Left lobe of liver (tissue), 2 donors: ENCODE measurements at regions not wholly inside any gene's neighbourhood (a gene's known extent, or its start where the extent isn't known, plus 50 kb on each side); places are given as distances from the start of the nearest gene placed in this dataset.
"Not testable (repeated sequence)": the region's sequence is repeated elsewhere in the genome, so short reads cannot be mapped to it uniquely, and the experiment has no call there.

ENCODE experiments used
- ATAC-seq: fragments of 200-7000 bp; cut with Tn5 transposase; one replicate; pipeline ENCODE4 v1.9.1; 2020; ENCODE audit warnings: mild to moderate bottlenecking, moderate library complexity
- DNase-seq: peaks from one replicate; pipeline ENCODE4 v3.0.0-alpha.2; 2020; ENCODE audit warnings: low spot score
- donor health status: DM: no; HTN: no; CAD: no; lungs with moderate emphysema.
- donor health status: DM: no; HTN: yes; CAD: no.

DNA sequence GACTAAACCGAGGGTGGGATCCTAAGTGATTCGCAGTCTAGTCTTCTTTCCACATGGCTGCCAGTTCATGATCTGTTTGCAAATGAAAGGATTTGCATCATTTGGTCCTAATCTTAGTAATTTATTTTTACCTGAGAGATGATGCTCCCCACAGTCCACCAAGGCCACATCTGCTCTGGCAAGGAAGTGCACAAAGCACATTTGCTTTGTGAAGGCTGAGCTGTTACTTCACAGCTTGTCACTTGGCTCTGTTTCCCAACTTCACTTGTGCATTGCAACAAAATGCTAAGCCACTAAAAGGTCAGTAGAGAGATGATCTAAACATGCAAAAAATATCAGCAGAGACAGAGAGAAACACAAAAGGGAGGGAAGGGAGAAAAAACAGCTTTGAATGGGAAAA is 128.5 kb upstream of the VLDLR start:
- ATAC-seq (no peak), DNase-seq (no peak)

DNA sequence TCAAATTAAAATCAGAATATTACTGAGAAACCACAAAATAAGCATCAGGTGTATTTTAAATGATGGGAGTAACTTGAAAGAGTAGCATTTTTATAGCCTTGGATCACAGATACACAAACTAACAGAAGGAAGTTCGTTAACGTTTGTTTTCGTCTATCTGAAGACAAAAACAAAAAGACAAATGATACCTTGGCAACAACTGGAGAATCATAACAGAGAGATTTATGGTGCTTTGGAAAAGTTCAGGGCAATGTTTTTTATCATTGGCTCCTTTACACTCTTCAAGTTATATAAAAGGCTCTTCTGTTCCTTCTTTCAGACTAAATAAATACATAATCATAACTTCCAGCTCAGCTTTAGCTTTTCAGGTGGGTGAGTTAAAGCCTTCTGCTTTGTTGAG is 128.1 kb upstream of the VLDLR start:
- no peak for DNase-seq
- ATAC-seq = no peak

DNA sequence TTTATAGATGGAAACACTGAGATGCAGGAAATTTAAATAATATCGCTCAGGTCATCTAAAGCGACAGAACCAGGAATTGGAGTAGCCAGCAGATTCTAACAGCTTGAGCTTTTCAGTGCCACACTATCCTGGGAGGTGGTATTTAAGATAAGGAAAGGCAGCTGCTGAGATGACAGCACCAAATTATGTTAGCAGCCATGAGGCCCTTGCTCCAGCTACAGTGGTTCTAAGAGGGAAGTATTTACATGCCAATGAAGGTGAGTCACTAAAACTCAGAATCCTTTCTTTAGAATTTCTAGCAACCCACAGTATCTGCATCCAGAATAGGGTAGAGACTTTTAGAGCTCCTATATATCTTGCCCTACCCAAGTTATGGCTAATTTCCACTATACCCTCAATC is 127.0 kb upstream of the VLDLR start:
- no peak for DNase-seq
- ATAC-seq = no peak

DNA sequence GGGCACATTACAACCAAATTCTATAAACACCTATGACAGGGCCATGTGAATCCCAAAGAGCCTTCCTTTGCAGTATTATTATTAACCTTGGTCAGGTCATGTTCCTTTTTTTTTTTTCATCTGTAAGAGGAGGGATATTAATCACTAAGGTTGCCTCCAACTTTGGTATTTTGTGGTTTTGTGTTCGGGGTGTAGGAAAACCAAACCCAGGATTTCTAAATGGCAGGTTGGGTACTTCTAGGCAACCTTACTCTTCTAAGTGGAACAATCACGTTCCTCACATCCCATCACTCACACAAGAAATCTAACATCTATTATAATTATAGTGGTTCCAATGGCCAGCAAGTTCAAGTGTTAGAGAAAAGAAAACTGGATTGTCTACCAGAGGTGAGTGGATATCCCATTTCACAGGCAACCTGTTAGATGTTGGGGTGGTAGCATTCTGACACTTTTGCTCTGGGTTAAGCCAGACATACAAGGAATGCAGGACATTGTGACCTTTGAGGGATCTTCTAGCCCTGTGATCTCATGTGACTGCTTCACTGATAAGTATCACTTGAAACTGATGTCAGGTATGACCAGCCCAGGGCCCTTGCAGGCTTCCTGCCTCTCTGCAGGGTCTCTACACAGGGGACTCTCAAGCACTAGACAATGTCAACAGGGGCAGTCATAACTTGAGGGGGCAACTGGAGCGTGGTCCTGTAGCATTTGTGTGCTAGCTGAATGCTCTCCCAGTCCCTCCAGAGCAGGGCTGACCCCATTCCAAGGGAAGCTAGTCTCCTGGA is 126.2 kb upstream of the VLDLR start:
- no peak for ATAC-seq
- DNase-seq = no peak

DNA sequence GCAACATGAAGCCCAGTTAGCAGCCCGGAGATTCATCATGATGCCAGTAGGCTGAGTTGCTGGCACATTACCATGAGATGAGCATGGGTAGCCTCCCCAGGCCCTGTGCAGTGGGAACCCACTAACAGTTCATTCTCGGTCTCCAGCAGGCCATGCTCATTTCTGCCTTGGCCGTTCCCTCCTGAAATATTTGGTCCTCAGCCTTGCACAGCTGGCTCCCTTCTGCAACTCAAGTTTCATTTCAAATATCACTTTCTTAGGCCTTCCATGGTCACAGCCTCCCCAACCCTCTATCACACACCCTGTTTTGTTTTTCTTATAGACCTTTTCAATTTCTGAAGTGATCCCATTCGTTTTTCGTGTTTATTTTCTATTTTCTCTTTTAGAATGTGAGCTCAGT is 125.4 kb upstream of the VLDLR start:
- ATAC-seq (no peak), DNase-seq (no peak)

DNA sequence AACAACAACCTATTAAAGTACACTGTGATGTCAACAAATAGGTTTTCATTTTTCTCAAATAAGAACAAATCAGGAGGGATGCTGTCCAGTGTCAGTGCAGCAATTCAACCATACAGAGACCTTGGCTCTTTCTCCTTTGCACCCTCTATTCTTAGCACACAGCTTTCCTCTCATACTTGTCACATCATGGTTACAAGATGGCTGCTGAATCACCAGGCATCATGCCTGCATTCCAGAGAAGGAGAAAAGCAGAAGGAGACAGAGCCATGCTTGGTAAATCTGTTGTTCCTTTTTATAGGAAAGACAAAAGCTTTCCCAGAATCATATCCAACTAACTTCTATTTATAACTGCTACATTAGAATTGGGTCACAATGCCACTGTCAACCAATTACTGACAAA is 124.7 kb upstream of the VLDLR start:
- no peak for ATAC-seq

DNA sequence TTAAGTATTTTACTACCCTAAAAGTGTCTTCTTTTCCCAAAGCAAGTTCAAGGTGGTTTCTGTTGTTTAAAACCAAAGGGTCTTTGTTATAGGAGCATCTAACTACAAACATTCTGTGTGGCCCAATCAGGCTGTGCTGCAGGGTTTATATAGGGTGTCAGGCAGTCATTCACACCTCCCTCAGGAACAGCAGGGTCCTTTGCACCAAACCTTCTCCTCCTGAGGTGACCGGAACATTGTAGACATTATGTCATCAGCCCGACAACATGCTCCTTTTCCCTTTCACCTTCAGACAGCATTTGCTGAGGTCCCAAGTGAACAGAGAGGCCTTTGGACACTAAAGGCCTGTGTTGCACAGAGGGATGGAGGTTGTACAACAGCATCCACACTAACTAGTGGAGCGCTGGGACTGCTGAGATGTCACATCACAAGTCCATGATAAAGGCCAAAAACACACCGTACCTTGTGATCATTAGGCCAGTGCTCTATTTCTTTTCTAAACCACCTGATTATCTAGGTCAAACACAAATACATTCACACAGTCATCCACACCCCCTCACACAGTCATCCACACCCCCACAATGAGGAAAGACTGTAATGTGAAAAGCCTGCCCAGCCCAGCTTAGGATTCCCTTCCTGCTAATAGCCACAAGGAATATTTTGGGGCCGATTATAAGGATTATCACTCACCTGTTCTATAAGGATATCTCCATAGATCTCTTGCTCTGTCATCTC is 123.8 kb upstream of the VLDLR start:
- no peak for ATAC-seq
- no peak for DNase-seq

More for the DNA sequence above, 124.7 kb upstream of the VLDLR start:
- DNase-seq = no peak

DNA sequence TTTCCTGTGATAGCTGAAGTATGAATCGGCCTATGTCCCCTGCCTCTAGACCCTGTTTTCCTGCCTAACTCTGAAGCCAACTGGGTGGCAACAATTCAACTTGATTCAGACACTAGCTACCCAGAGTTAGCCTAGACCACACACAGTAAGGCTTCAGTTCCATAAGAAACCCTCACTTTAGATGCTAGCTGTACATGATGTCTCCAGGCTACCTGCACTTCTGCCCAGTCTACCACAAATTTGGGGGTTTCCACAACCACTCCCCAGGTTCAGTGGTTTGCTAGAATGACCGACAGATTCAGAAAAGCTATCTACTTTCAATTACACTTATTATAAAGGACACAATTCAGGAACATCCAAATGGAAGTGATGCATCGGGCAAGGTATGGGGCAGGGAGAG is 119.4 kb upstream of the VLDLR start:
- no peak for ATAC-seq
- DNase-seq = no peak

DNA sequence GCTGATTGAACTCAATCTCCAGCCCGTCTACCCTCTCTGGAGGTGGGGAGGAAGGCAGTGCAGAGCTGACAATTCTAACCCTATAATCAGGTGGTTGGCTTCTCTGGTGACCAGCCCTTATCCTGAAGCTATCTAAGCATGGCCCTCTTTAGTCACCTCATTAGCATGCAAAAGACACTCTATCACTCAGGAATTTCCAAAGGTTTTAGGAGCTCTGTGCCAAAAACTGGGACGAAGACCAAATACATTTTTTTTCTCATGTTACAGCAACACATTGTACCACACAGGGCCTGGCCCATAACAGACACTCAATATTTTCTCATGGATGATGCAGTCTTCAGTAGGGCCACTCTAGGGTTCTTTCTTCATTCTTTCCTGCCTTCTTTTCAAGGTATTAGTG is 118.8 kb upstream of the VLDLR start:
- ATAC-seq = no peak
- DNase-seq = no peak

DNA sequence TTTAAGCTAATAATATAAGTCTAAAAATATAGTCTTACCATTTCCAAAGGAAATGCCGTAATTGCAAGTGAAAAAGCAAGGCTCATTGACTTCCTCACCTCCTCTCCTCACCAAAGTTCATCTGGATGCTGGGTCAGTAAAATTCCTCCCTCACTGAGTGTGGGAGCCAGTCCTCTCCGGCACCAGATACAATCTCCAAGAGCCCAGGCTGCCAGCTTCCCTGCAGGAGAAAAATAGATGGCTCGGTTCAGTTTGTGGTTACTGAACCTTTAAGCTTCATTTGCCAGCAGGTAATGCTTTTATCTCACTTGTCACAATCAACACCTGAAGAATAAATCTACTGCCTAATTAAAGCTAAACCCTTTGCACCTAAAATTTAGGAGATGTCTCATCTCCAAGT is 115.3 kb upstream of the VLDLR start:
- DNase-seq (no peak), ATAC-seq (no peak)

DNA sequence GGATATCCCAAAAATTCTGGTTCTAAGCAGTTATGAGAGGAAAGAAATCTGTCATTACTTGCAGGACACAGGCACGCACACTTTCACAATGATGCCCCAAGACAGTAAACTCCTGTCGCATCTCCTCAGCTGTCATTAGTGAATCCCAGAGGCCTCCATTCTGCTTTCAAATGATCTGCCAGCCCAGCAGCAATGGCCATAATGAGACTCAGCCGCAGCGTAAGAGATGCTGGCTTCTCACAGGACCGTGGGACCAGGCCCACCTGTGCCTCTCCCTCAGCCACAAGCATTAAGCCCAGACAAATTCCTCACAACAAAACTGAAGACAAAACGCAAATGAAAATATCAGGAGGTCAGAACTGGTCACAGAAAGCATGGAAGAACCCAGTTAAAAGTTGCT is 98.0 kb upstream of the VLDLR start:
- ATAC-seq (no peak), DNase-seq (no peak)

DNA sequence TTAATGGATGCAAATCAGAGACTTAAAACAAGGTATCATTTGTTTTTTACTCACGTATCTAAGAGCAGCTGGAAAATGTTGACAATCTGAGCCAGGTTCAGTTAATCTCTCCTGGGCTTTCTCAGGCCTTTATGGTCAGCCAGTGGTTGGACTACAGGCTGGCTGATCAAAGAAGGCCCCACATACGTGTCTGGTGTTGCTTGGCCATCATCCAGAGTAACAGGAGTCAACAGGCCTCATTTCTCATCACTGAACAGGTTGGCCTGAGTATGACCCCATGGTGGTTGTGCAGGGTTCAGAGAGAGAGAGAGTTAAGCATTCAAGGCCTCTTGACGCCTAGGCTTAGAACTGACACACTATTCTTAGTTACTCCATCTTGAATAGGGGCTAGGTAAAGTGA is 97.0 kb upstream of the VLDLR start:
- no peak for ATAC-seq
- DNase-seq = no peak

DNA sequence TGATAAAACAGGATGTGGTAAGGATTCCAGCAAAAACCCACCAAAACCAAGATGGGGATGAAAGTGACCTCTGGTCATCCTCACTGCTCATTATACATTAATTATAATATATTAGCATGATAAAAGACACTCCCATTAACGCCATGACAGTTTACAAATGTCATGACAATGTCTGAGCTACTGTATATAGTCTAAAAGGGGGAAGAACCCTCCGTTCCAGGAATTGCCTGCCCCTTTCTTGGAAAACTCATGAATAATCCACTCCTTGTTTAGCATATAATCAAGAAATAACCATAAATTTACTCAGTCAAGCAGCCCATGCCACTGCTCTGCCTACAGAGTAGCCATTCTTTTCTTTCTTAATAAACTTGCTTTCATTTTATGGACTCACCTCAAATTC is 96.4 kb upstream of the VLDLR start:
- ATAC-seq (no peak), DNase-seq (no peak)

DNA sequence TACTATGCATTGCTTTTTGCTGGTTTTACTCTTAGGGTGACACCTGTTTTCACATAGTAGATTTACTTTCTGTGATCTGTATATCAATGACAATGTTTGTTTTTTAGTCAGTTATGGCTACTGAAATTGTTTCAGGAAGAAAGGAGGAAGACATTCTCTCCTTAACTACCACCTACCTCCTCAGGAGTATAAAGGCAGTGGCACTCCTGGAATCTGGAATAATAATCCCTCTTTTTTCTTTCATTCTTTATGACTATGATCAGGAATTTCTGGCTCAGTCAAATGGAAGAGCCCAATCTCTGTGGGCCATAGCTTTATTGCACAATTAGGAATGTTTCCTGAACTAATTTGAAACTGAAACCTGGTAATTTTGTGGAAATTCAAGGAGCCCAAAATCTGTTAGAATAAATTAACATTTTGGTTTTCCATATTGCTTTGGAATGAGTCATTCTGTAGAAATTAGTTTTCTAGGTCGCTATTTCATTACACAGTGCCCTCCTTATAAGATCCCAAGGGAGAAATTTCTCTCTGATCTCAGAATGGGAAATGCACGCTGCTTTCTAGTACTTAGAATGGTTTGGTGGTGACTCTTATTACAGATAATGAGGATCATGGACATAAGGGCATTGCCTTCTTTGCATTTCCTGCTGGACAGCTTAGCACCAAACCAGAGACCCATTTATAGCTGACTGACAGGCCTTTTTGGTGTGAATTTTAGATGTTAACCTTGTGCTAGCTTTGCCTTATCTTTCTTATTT is 95.3 kb upstream of the VLDLR start:
- DNase-seq = no peak
- ATAC-seq = no peak

DNA sequence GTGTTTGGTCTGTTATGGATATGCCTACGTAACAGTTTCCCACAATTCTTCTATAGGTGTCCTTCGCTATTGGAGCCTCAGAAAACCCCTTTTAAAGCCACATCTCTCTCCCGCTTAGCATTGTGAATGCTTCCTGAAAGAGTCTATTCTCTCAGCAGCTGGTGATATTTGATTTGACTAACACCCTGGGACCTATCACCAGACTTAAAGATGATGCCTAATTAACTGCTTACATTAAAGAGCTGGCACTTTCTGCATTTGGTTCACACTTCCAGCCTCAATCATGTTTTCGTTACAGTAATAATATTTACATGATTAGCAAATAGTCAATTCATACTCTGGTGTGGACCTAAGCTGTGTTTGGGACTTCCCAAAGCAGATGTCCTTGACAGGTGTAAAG is 90.1 kb upstream of the VLDLR start:
- no peak for ATAC-seq

DNA sequence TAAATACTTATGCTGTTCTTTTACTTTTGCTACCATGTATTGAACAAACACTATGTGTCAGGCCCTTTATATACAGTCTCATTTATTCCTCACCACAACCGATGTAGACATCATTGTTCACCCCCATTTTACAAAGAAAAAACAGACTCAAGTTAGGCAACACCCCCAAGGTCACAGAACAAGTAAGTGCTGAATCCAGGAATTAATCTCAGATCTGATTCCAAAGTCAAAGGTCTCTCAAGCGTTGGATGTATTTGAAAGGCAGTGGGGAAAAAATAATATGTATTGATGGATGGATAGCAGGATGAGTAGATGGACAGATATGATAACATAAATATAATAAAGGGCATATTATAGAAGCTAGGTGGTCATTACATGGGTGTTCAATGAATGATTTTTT is 85.1 kb upstream of the VLDLR start:
- ATAC-seq (no peak), DNase-seq (no peak)

More for the DNA sequence above, 90.1 kb upstream of the VLDLR start:
- DNase-seq = no peak

DNA sequence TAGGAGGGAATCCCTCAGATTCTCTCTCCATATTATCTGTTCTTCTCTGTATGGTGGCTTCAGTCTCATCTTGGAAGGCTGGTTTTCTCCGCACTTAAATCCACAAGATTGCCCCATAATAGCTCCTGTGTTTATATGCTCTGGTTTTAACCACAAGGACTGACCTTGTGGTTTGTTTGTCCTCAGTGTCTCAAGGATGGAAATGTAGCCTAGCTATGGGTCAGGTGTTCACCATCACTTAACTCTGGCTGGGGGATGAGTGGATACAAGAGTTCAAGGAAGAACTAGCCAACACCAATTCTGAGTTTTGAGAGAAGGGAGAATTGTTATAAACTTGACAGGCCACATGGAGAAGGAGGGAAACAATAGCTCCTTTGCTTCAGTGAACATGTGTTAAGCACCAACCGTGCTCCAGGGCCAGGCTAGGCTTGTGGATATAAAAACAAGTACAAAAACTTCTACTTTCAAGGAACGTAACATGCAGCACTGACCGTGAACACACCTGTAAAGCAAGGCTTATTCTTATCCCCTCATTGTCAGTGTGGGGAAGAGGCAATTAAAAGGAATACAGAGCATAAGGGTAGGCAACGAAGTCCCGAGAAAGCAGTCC is 75.6 kb upstream of the VLDLR start:
- DNase-seq = no peak
- no peak for ATAC-seq

DNA sequence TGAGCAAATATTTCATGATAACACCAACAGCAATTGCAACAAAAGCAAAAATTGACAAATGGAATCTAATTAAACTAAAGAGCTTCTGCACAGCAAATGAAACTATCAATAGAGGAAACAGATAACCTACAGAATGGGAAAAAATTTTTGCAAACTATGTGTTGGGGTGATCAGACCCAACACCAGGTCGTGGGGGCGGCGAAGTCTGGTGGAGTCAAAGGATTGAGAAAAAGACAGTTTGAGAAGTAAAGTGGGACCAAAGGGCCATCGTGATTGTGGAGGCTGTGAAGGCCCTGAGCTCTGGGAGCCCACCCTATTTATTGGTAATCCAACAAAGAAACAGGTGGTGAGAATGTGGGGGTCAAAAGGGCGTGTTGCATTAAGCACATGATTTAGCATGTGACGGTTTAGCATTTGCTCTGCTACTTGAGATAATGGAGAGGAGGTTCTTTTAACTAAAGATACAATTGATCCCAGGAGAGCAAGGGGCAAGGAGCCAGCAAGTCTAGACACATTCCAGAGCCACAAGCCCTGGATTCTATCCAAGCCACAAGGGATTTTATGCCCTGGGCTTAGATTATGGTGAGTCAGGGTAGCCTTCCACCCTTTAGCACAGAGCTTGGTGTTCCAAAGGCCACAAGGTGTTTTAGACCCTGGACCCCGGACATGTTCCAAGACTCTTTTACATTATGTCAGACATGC is 65.5 kb upstream of the VLDLR start:
- DNase-seq, ATAC-seq: not testable (repeated sequence)

DNA sequence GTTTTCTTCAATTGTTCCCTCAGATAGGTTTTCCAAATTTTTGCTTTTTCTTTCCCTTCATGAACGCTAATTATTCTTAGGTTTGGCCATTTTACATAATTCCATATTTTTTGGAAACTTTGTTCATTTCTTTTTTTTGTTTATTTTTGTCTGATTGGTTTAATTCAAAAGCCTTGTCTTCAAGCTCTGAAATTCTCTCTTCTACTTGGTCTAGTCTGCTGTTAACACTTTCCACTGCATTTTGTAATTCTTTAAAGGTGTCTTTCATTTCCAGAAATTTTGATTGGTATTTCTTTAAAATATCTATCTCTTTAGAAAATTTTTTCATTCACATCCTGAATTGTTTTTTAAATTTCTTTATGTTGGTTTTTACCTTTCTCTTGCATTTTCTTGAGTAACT is 63.9 kb upstream of the VLDLR start:
- DNase-seq (no peak), ATAC-seq (no peak)

DNA sequence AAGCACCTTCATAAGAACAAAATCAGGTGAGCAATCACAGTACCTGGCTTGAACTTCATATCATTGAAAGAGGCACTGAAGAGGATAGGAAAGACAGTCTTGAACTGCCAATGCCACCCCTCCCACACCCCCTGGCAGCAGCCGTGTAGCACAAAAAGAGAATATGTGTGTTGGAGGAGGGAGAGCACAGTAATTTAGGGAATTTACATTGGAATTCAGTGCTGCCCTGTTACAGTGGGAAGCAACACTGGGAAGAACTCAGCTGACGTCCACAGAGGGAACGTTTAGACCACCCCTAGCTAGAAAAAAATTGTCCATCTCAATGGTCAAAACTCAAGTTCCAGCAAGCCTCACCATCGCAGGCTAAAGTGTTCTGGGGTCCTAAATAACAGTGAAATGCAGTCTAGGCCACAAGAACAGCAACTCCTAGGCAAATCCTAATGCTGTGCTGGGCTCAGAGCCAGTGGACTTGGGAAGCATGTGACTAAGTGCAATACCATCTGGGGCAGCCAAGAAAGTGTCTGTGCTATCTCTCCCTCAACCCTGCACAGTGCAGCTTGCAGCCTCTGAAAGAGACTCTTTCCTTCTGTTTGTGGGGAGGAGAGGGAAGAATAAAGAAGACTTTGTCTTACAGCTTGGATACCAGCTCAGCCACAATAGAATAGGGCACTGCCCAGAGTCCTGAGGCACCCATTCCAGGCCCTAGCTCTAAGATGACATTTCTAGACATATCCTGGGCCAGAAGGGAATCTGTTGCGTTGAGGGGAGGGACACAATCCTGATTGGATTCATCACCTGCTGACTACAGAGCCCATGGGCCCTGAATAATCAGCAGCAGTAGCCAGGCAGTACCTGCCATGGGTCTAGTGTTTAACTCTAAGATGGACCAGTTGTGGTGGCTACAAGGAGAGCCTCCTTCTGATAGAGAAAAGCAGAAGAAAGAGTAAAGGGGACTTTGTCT is 62.1 kb upstream of the VLDLR start:
- ATAC-seq = peak; percentile 99
- DNase-seq = peak; percentile 78
